ENCODE measurements at regions not wholly inside any gene's neighbourhood (a gene's known extent, or its start where the extent isn't known, plus 50 kb on each side); places are given as distances from the start of the nearest gene placed in this dataset.

DNA sequence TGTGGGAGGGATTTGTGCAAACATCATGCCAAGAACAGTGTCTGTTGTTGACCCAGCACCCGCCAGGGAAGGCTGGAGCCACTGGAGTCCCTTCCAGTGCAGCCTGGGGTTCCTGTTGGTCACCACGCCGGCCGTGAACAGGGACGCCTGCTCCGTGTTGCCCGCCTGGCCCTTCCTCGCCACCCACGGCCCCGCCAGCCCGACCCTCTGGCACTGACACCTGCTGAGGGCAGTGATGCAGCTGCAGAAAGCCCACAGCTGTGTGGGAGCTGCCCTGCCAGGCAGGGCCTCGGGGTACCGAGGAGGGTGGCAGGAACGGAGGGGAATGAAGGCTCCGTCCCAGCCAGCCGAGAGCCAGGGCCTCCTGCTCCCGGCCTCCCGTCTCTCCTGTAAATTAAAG lies 75.5 kb upstream of the SLCO4A1 start:
- Mint-ChIP-seq H3K27ac (no peak overlapping the region), H3K9me3 (no peaks in the 10 kb centered on the region), H3K4me1 (peaks cover 3% of the 10 kb centered on the region), H3K27me3 (peaks cover 1% of the 10 kb centered on the region), H3K4me3 (no peak overlapping the region), H3K36me3 (no peaks in the 10 kb centered on the region)

DNA sequence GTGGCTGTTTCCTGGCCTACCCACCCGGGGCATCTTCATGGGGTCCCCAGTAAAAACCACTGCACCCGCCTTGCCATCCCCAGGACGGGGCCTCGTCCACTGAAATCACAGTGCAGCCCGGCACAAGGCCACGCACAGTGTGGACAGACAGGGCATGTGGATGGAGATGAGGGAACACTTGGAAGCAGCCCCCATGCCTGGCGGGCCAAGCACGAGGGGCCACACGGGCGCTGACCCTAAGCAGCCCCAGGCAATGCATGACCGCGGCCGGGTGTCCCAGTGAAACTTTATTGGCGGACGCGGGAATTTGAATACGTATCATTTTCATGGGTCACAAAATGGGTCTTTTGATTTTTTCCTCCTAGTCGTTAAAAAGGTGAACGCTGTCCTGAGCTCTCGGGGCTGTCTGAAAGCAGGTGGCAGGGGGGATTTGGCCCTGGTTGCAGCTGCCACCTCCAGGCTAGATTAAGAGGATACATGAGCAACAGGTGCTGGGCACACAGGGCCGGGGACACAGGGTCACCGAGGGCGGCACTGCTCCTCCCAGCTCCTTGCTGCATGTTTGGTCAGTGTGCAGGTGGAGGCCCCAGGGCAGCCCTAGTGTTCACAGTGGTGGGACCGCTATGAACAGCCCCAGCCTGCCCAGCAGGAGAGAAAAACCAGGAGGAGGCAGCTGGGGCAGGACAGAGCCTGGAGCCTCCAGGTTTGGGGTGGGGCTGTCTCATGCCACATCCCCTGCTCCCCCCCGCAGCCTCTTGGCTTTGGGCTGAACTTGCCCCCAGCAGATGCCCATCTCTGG lies 74.9 kb upstream of the SLCO4A1 start:
- no peaks in the 10 kb centered on the region for H3K36me3 Mint-ChIP-seq
- no peak overlapping the region for H3K4me3 Mint-ChIP-seq
- H3K27ac Mint-ChIP-seq, result peak overlapping the region; percentile 46
- H3K9me3 Mint-ChIP-seq, result no peaks in the 10 kb centered on the region
- H3K4me1 Mint-ChIP-seq, result peaks cover 6% of the 10 kb centered on the region
- peaks cover 1% of the 10 kb centered on the region for H3K27me3 Mint-ChIP-seq

DNA sequence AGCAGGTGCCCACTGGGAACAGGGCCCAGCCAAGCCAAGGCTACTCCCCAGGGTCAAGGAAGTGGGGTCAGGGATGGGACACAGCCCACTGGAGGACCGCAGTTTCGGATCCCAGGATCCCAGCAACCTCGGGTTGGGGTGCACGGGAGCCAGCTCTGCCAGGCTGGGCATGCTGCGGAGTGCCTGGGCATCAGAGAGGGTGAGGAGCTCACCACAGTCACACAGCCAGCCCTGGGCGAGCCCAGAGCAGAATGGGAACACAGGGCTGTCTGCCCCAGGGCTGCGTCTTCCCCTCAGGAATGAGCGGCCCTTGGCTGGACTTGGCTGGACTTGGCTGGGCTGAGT lies 74.3 kb upstream of the SLCO4A1 start:
- Mint-ChIP-seq H3K36me3 (no peaks in the 10 kb centered on the region), H3K4me1 (peaks cover 6% of the 10 kb centered on the region), H3K27ac (no peak overlapping the region), H3K27me3 (peaks cover 1% of the 10 kb centered on the region), H3K4me3 (no peak overlapping the region), H3K9me3 (no peaks in the 10 kb centered on the region)

DNA sequence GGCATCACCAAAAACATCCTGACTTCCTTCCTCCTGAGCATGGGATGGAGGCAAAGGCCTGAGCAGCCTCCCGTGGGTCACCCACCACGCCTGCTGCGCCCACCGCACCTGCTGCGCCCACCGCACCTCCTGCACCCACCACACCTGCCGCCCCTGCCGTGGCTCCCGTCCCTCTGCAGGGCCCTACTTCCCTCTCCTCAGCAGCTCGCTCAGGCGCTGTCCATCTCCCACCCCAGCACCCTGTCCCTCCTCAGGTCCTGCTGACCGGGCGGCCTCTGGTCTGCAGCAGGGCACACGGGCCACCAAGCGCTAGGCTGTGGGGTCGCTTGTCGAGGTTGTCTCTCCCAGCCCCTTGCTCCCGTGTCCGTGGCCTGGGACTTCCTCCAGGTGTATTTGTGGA lies 72.7 kb upstream of the SLCO4A1 start:
- H3K36me3 Mint-ChIP-seq, result no peaks in the 10 kb centered on the region
- peaks cover 6% of the 10 kb centered on the region for H3K4me1 Mint-ChIP-seq
- H3K27ac Mint-ChIP-seq, result no peak overlapping the region
- peaks cover 5% of the 10 kb centered on the region for H3K27me3 Mint-ChIP-seq
- no peaks in the 10 kb centered on the region for H3K9me3 Mint-ChIP-seq
- H3K4me3 Mint-ChIP-seq, result no peak overlapping the region

DNA sequence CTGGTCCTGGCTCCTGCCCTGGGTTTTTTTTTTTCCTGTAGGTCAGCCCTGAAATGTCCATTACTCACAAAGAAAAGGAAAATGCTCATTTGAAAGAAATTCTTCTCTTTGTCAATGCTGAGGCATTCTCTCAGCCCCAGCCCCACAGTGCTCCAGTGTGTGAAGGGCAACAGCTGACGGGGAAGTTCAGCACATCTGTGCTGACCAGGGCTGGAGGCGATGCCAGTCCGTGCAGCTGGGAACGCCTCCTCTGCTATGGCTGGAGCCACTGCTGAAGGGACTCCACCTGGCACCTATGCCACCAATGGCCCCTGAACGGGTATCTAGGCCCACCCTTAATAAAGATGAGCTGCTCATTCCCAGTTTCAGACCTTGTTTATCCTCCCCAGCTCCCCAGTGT lies 71.9 kb upstream of the SLCO4A1 start:
- H3K4me1 Mint-ChIP-seq, result peaks cover 6% of the 10 kb centered on the region

DNA sequence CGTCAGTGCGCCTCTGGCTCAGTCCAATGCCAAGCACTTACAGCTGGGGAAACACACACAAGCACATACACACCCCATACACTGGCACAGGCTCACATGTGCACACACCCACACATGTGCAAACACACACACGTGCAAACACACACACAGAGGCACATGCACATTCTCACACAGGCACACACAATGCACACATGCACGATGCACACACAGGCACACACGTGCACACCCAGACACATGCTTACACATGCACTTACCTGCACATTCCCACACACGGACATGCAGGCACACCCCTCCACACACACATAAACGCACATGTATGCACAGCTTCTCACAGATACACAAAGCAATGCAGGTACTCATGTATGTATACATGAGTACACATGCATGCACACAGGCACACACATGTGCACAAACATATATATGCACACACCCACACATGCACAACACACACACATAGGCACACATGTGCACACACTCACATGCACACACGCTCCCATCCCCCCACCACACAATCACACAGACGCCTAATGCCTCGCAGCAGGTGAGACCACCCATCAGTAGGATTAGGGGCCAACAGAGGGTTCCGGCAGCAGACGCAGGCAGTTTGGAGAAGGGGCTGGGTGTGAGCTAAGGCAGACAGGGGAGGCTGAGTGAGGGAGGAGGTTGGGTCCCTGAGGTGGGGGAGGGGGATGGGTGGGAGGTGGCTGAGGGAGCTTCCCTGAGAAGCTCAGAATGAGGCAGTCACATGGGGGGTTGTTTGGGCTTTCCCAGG lies 71.2 kb upstream of the SLCO4A1 start:
- H3K9me3 Mint-ChIP-seq, result no peaks in the 10 kb centered on the region
- H3K27ac Mint-ChIP-seq, result no peak overlapping the region
- H3K4me1 Mint-ChIP-seq, result peaks cover 6% of the 10 kb centered on the region
- no peak overlapping the region for H3K4me3 Mint-ChIP-seq
- H3K27me3 Mint-ChIP-seq, result peaks cover 12% of the 10 kb centered on the region
- no peaks in the 10 kb centered on the region for H3K36me3 Mint-ChIP-seq

More for the DNA sequence above, 71.9 kb upstream of the SLCO4A1 start:
- Mint-ChIP-seq H3K4me3 (no peak overlapping the region), H3K36me3 (no peaks in the 10 kb centered on the region), H3K27me3 (peaks cover 8% of the 10 kb centered on the region), H3K27ac (no peak overlapping the region), H3K9me3 (no peaks in the 10 kb centered on the region)

DNA sequence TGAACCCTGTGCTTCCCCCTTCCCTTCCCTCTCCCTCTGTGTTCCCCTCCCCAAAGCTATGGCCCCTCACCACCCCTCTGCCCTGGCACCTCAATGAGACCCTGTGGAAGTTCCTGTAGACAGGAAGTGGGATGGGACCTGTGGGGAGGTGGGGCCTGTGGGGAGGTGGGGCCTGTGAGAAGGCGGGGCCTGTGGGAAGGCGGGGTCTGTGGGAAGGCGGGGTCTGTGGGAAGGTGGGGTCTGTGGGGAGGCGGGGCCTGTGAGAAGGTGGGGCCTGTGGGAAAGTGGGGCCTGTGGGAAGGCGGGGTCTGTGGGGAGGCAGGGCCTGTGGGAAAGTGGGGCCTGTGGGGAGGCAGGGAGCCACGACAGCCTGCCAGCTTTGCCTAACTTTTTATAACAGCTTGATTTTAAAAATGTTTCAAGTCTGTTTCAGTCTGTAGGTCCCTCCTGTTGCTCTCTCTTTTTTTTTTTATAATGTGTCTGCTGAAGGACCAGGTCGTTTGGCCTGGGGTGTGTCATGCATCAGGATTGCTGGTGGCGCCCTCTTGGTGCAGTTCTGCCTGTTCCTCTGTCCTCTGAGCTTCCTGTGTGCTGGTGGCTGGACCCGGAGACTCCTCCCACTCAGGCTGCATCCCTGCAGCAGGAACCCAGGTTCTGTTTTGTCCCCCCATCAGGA lies 70.5 kb upstream of the SLCO4A1 start:
- Mint-ChIP-seq H3K9me3 (no peaks in the 10 kb centered on the region), H3K36me3 (no peaks in the 10 kb centered on the region), H3K4me3 (no peak overlapping the region), H3K27ac (no peak overlapping the region), H3K4me1 (peaks cover 6% of the 10 kb centered on the region), H3K27me3 (peaks cover 12% of the 10 kb centered on the region)

DNA sequence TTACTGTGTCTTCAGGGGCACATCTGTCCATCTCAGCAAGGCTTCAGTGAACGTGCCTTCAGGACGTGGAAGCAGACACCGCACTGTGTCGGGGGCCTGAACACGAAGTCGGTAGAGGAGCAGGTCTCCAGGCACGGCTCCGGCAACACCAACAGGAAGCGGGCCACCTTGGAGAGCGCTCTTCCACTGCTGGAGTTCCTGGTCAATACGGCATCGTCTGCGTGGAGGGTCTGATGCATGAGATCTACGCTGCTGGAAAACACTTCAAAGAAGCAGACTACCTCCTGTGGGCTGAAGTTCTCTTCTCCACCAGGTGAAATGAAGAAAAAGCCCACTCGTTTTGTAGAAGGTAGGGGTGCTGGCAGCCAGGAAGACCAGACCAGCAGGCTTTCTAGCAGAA lies 69.3 kb upstream of the SLCO4A1 start:
- H3K4me3 Mint-ChIP-seq, result no peak overlapping the region
- H3K4me1 Mint-ChIP-seq, result peaks cover 6% of the 10 kb centered on the region
- H3K9me3 Mint-ChIP-seq, result no peaks in the 10 kb centered on the region
- no peaks in the 10 kb centered on the region for H3K36me3 Mint-ChIP-seq
- H3K27me3 Mint-ChIP-seq, result peaks cover 12% of the 10 kb centered on the region
- H3K27ac Mint-ChIP-seq, result no peak overlapping the region

DNA sequence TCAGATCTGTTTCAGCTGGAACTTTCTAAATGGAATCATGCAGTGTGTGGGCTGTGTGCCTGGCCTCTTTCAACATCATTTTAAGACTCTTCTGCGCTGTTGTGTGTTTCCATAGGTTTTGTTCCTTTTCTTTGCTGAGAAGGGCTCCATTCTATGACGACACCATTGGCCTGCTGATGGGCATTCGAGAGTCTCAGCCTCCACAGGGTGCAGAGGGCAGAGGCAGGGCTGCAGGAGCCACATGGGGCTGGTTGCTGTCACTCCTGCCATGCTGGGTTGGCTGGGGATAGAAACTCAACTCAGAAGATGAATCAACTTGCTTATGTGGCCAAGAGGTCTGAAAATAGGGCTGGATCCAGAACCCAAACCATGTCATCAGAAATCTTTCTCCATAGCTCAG lies 68.5 kb upstream of the SLCO4A1 start:
- Mint-ChIP-seq H3K4me1 (peaks cover 6% of the 10 kb centered on the region), H3K27ac (no peak overlapping the region), H3K36me3 (no peaks in the 10 kb centered on the region), H3K4me3 (no peak overlapping the region), H3K9me3 (no peaks in the 10 kb centered on the region), H3K27me3 (peaks cover 13% of the 10 kb centered on the region)

DNA sequence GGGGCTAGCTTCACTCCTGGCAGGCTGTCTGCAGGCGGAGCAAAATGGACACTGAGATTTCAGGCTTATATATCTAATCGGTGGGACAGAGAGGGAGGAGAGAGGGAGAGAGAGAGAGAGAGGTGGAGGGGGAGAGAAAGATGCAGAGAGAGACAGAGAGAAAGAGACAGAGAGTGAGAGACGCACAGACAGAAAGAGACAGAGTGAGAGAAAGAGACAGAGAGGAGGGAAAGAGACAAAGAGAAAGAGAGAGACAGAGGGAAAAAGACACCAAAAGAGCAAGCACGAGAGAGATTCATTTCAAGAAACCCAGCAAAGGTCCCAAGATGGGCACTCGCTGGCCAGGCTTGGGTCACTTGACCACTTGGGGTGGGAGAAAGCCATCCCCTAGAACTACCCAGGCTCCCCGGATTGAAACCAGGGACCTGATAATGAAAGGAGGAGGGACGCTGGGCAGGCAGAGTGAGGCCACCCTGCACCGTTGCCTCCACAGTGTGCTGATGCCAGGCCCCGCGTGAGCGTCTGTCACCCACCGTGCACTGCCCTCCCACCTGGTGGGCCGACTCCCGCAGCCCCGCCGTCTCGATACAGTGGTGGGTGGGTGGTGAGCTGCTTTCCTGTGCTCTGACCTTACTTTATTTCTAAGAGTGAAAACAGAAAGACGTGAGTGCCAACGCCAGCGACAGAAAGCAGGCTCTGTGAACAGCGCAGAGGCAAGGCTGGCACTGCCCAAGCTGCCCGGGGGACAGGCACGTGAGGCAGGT lies 67.9 kb upstream of the SLCO4A1 start:
- Mint-ChIP-seq H3K4me1 (peaks cover 6% of the 10 kb centered on the region), H3K27me3 (peaks cover 18% of the 10 kb centered on the region), H3K27ac (peak overlapping the region; percentile 69), H3K9me3 (no peaks in the 10 kb centered on the region), H3K4me3 (no peak overlapping the region), H3K36me3 (no peaks in the 10 kb centered on the region)

DNA sequence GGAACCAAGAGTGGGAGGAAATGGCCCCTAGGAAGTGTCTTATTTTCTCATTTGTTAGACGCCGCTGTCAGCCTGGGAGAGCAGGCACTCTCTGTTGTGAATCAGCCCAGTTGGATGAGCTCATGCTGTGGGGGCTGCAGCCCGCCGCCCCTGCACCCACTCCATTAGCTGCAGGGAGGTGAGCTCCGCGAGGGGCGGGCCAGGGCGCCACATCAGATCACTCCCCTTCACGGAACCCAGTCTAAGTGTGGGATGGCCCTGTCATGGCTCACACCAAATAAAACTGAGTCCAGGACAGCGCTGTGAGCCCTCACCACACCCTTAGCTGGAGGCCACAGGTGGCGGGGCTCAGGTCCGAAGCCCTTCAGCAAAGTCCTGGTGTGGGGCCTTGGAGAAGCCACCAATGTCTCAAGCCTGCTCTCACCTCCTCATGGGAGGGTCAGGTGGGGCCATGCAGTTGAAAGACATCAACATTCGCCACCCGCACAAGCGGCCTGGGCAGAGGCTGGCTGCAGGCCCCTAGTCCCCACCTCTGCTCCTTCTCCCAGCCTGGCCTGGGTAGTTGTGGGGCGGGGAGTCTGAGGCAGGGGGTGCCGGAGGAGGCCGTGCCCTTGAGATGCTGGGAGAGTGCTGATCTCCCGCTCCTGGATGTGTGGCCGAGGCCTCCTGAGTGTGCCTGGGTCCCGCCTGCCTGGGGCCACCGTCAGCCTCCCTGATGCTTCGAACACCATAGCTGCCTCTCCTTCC lies 66.2 kb upstream of the SLCO4A1 start:
- H3K27ac Mint-ChIP-seq, result no peak overlapping the region
- H3K27me3 Mint-ChIP-seq, result peaks cover 25% of the 10 kb centered on the region
- no peak overlapping the region for H3K4me3 Mint-ChIP-seq
- no peaks in the 10 kb centered on the region for H3K36me3 Mint-ChIP-seq
- H3K4me1 Mint-ChIP-seq, result peaks cover 5% of the 10 kb centered on the region
- H3K9me3 Mint-ChIP-seq, result no peaks in the 10 kb centered on the region

DNA sequence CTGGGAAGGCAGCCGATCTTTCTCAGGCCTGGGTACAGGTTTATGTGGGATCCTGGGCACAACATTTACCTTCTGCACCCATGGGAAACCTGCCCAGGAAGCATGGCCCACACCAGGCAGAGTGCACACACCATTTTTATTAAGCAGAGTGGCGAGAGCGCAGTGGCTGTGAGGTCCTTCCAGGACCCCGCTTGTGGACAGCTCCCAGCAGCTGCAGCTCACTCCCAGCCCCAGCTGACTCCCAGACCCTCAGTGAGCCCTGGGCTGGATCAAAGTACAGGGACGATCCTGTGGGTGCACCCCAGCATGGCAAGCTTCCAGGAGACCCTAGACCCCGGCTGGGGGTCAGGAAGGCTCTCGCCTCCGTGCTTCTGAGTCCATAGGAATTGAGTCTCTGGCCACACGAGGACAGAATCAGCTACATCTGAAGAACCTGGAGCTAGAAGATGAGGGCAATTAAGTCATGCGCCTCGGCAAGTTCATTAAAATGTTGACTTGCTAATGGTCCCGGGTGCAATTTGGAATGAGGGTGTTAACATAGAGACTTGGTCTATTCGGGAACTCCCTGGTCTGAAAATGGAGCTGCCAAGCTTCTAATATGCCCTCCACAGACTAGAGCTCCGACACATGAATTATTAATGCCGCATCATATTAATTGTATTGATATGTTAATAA lies 65.4 kb upstream of the SLCO4A1 start:
- Mint-ChIP-seq H3K27ac (no peak overlapping the region), H3K36me3 (no peaks in the 10 kb centered on the region), H3K27me3 (peaks cover 25% of the 10 kb centered on the region), H3K4me3 (no peak overlapping the region), H3K4me1 (peaks cover 3% of the 10 kb centered on the region), H3K9me3 (no peaks in the 10 kb centered on the region)

DNA sequence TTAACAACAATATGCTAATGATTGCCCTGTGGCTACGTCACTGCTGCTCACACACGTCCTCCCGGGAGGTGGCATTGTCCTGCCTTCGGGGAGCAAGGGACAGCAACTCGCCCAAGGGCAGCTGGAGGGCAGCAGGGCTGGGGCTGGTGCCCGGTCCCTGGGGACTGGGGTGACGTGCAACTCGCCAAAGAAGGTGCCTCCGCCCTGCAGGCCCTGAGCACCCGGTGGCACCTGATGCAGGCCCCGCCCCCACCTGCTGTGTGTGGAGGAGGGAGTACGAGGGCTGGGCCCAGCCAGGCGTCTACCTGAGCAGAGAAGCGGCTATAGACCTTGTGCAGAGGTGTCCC lies 64.8 kb upstream of the SLCO4A1 start:
- Mint-ChIP-seq H3K4me1 (no peaks in the 10 kb centered on the region), H3K27me3 (peaks cover 25% of the 10 kb centered on the region), H3K36me3 (no peaks in the 10 kb centered on the region), H3K9me3 (no peaks in the 10 kb centered on the region), H3K27ac (no peak overlapping the region), H3K4me3 (no peak overlapping the region)

DNA sequence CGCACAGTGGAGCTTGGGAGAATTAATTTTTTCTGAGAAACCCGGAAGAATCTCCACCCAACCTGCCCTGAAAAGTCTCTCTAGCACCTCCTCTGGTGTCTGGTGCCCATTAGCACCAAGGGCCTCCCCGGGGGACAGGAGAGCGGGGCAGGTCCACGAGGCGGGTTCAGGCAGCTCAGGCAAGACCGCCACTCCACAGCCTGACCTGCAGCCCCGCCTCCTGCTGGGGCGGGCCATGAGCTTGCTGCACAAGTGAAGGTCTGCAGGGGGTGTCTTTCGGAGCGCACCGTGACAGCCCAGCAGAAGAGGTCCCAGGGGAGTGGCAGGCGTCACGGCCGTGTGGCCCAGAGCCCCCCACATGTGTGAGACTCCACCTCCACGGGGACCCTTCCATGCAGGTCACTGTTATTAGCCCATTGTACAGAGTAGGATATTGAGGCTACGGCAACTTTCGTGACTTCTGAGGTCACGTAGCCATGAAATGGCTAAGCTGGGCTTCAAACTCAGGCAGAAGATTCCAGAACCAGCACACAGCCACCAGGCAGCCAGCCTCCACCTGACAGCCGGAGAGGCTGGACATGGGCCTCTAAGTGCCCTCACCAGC lies 63.9 kb upstream of the SLCO4A1 start:
- H3K27ac Mint-ChIP-seq, result no peak overlapping the region
- peaks cover 32% of the 10 kb centered on the region for H3K27me3 Mint-ChIP-seq
- no peaks in the 10 kb centered on the region for H3K9me3 Mint-ChIP-seq
- H3K4me1 Mint-ChIP-seq, result no peaks in the 10 kb centered on the region
- H3K4me3 Mint-ChIP-seq, result no peak overlapping the region
- H3K36me3 Mint-ChIP-seq, result no peaks in the 10 kb centered on the region

All from activated naive CD4-positive, alpha-beta T cell treated with anti-CD3 and anti-CD28 coated beads, Interleukin-2, amount 50 U/mL, for 24 hours (primary cell).